IMR-90 (cell line): ENCODE measurements at regions not wholly inside any gene's neighbourhood (a gene's known extent, or its start where the extent isn't known, plus 50 kb on each side); places are given as distances from the start of the nearest gene placed in this dataset.

Experiments used
- ATAC-seq: fragments of 200-7000 bp; cut with Tn5 transposase; 2 replicates; pipeline ENCODE4 v1.9.1; 2020; ENCODE audit warnings: low read depth, mild to moderate bottlenecking, moderate library complexity
- BruUV-seq: library from RNA; stranded (reverse); fragments of 400-500 nt; replicated peaks from 2 replicates; lab custom pipeline; 2021; lab: Mats Ljungman, UMichigan
- CTCF ChIA-PET: fragments of 300-600 bp; formaldehyde crosslinking; extraction: SDS; loops from one replicate; lab custom pipeline; 2021; ENCODE audit warnings: antibody characterized with exemption; lab: Yijun Ruan, JAX
- POLR2A ChIA-PET: fragments of 300-600 bp; sonication (Branson Sonifier 250); formaldehyde crosslinking; loops from one replicate; lab custom pipeline; 2022; ENCODE audit warnings: antibody characterized with exemption; ENCODE audit not compliant: unreplicated experiment; lab: Charles Lee
- DNase-seq: peaks from one replicate; pipeline ENCODE4 v3.0.0; 2013
- H2AFZ ChIP-seq: replicated peaks from 2 replicates; pipeline ENCODE3; 2013; ENCODE audit warnings: low read length, mild to moderate bottlenecking; ENCODE audit not compliant: poor library complexity
- H2AK5ac ChIP-seq: 2 replicates; pipeline ENCODE4 v1.6.1; 2013; ENCODE audit warnings: low read depth, low read length, inconsistent platforms
- H2AK9ac ChIP-seq: replicated peaks from 2 replicates; pipeline ENCODE3; 2013; ENCODE audit warnings: mild to moderate bottlenecking, low read depth, low read length, moderate library complexity; ENCODE audit not compliant: poor library complexity
- H2BK120ac ChIP-seq: 2 replicates; pipeline ENCODE4 v1.6.1; 2013; ENCODE audit warnings: low read depth, low read length, inconsistent platforms
- H2BK15ac ChIP-seq: 3 replicates; pipeline ENCODE4 v1.6.1; 2013; ENCODE audit warnings: low read depth, low read length, inconsistent platforms
- H2BK20ac ChIP-seq: 2 replicates; pipeline ENCODE4 v1.6.1; 2013; ENCODE audit warnings: low read depth, mild to moderate bottlenecking, inconsistent platforms, low read length, moderate library complexity
- H2BK5ac ChIP-seq: 2 replicates; pipeline ENCODE4 v1.6.1; 2013; ENCODE audit warnings: mild to moderate bottlenecking, low read depth, low read length, inconsistent platforms; ENCODE audit not compliant: poor library complexity, severe bottlenecking
- H3K14ac ChIP-seq: replicated peaks from 2 replicates; pipeline ENCODE4 v1.6.1; 2013; ENCODE audit warnings: low read depth, low read length, inconsistent platforms
- H3K18ac ChIP-seq: 2 replicates; pipeline ENCODE4 v1.6.1; 2013; ENCODE audit warnings: low read depth, low read length, control low read depth
- H3K23ac ChIP-seq: 2 replicates; pipeline ENCODE4 v1.6.1; 2013; ENCODE audit warnings: low read depth, low read length, inconsistent platforms
- H3K27ac ChIP-seq: 2 replicates; pipeline ENCODE4 v1.5.1; 2013; ENCODE audit warnings: mild to moderate bottlenecking, control low read depth, low read length; ENCODE audit not compliant: insufficient read depth
- H3K27me3 ChIP-seq: 2 replicates; pipeline ENCODE4 v1.6.1; 2013; ENCODE audit warnings: low read length; ENCODE audit not compliant: control insufficient read depth, insufficient read depth
- H3K36me3 ChIP-seq: 2 replicates; pipeline ENCODE4 v1.6.1; 2013; ENCODE audit warnings: low read length, mixed read lengths; ENCODE audit not compliant: control insufficient read depth, insufficient read depth
- H3K4ac ChIP-seq: 2 replicates; pipeline ENCODE4 v1.6.1; 2013; ENCODE audit warnings: low read depth, low read length, inconsistent platforms
- H3K4me1 ChIP-seq: 2 replicates; pipeline ENCODE4 v1.6.1; 2013; ENCODE audit warnings: low read length, mixed read lengths; ENCODE audit not compliant: control insufficient read depth, insufficient read depth
- H3K4me2 ChIP-seq: 2 replicates; pipeline ENCODE4 v1.6.1; 2013; ENCODE audit warnings: low read depth, mild to moderate bottlenecking, control low read depth, low read length, moderate library complexity
- H3K4me3 ChIP-seq: 2 replicates; pipeline ENCODE4 v1.5.1; 2013; ENCODE audit warnings: low read depth, mild to moderate bottlenecking, control low read depth, low read length, moderate library complexity; ENCODE audit not compliant: insufficient read depth
- H3K56ac ChIP-seq: 2 replicates; pipeline ENCODE4 v1.6.1; 2013; ENCODE audit warnings: low read length, inconsistent platforms; ENCODE audit not compliant: insufficient read depth; ENCODE audit errors: extremely low read depth
- H3K79me1 ChIP-seq, 2 experiments: 2 replicates each; pipeline ENCODE4 v1.6.1; 2013; ENCODE audit warnings: low read length in 2 of 2, inconsistent platforms in 1 of 2, low read depth in 1 of 2
- H3K9ac ChIP-seq: 2 replicates; pipeline ENCODE4 v1.6.1; 2013; ENCODE audit warnings: low read depth, low read length, control low read depth
- H3K9me1 ChIP-seq: 2 replicates; pipeline ENCODE4 v1.6.1; 2013; ENCODE audit warnings: low read length, inconsistent platforms; ENCODE audit not compliant: insufficient read depth
- H3K9me3 ChIP-seq: 2 replicates; pipeline ENCODE4 v1.6.1; 2013; ENCODE audit warnings: low read length; ENCODE audit not compliant: control insufficient read depth, insufficient read depth
- H4K20me1 ChIP-seq: 2 replicates; pipeline ENCODE4 v1.6.1; 2013; ENCODE audit warnings: low read length, inconsistent platforms; ENCODE audit not compliant: insufficient read depth
- H4K5ac ChIP-seq: 2 replicates; pipeline ENCODE4 v1.6.1; 2013; ENCODE audit warnings: mild to moderate bottlenecking, low read depth, low read length, control low read depth
- H4K8ac ChIP-seq, 2 experiments: 2 replicates each; pipeline ENCODE4 v1.6.1; 2013; ENCODE audit warnings: low read depth in 2 of 2, low read length in 2 of 2, control low read depth in 1 of 2, inconsistent platforms in 1 of 2
- H4K91ac ChIP-seq: 2 replicates; pipeline ENCODE4 v1.6.1; 2013; ENCODE audit warnings: low read depth, low read length, inconsistent platforms; ENCODE audit not compliant: insufficient read depth
- BHLHE40 ChIP-seq: fragments of 150-350 bp; IDR thresholded peaks from 2 replicates; pipeline ENCODE4 v1.6.1; 2016; ENCODE audit warnings: mild to moderate bottlenecking, low read depth, low read length
- CHD1 ChIP-seq: IDR thresholded peaks from 2 replicates; pipeline ENCODE4 v1.6.1; 2012; ENCODE audit warnings: low read depth, low read length, improper control_type of control experiment
- FOS ChIP-seq: fragments of 150-350 bp; IDR thresholded peaks from 2 replicates; pipeline ENCODE4 v1.6.1; 2016; ENCODE audit warnings: low read depth, low read length
- MAFK ChIP-seq: IDR thresholded peaks from 2 replicates; pipeline ENCODE4 v1.6.1; 2012; ENCODE audit warnings: low read depth, low read length, improper control_type of control experiment
- MAZ ChIP-seq: IDR thresholded peaks from 2 replicates; pipeline ENCODE4 v1.6.1; 2012; ENCODE audit warnings: low read depth, mild to moderate bottlenecking, low read length, improper control_type of control experiment, moderate library complexity, borderline replicate concordance
- NFE2L2 ChIP-seq: fragments of 150-350 bp; IDR thresholded peaks from 2 replicates; pipeline ENCODE4 v1.6.1; 2016; ENCODE audit warnings: low read depth, mild to moderate bottlenecking, low read length
- POLR2A ChIP-seq: IDR thresholded peaks from 2 replicates; pipeline ENCODE4 v1.6.1; 2012; ENCODE audit warnings: mild to moderate bottlenecking, low read depth, low read length
- RAD21 ChIP-seq: IDR thresholded peaks from 2 replicates; pipeline ENCODE4 v1.6.1; 2012; ENCODE audit warnings: low read length, improper control_type of control experiment
- RFX5 ChIP-seq: IDR thresholded peaks from 2 replicates; pipeline ENCODE4 v1.8.0; 2012; ENCODE audit warnings: low read depth, mild to moderate bottlenecking, low read length, moderate library complexity
- SMC3 ChIP-seq: fragments of 150-350 bp; IDR thresholded peaks from 2 replicates; pipeline ENCODE4 v1.6.1; 2016; ENCODE audit warnings: low read depth, mild to moderate bottlenecking, antibody characterized with exemption, low read length, moderate library complexity
- WGBS, 2 experiments: methylation state at CpG; one replicate each; pipeline versions ENCODE4 v1.1.5 to v1.1.7; 2013; ENCODE audit warnings: missing lambda C conversion rate in 2 of 2; ENCODE audit not compliant: insufficient read length in 1 of 2; ENCODE audit errors: extremely low coverage in 2 of 2; 5-methylcytosine and 5-hydroxymethylcytosine counted together
- dilution Hi-C: fragments of 300-500 bp; cut with HindIII; formaldehyde crosslinking; loops from one replicate; pipeline ENCODE4 v1.14.3; 2018; ENCODE audit warnings: low sequenced_read_pairs; ENCODE audit not compliant: unreplicated experiment
- in situ Hi-C: fragments of 300-500 bp; cut with MboI; formaldehyde crosslinking; loops from 3 replicates; pipeline ENCODE4 v1.14.3; 2019; ENCODE audit warnings: low sequenced_read_pairs, inconsistent platforms, mixed read lengths
- intact Hi-C: fragments of 100-400 bp; cut with micrococcal nuclease; formaldehyde crosslinking; loops from 2 replicates; pipeline ENCODE4 v1.10.0; 2022
- TF ChIP-seq, protein P1 (sequence below): conservative IDR thresholded peaks from 2 replicates; pipeline ENCODE4 v1.5.1; 2012; ENCODE audit warnings: mild to moderate bottlenecking, low read depth, low read length, improper control_type of control experiment
- TF ChIP-seq, protein P2 (sequence below): fragments of 150-350 bp; IDR thresholded peaks from 2 replicates; pipeline ENCODE4 v1.6.1; 2017; ENCODE audit warnings: mild to moderate bottlenecking, antibody characterized with exemption, low read length, low read depth

DNA sequence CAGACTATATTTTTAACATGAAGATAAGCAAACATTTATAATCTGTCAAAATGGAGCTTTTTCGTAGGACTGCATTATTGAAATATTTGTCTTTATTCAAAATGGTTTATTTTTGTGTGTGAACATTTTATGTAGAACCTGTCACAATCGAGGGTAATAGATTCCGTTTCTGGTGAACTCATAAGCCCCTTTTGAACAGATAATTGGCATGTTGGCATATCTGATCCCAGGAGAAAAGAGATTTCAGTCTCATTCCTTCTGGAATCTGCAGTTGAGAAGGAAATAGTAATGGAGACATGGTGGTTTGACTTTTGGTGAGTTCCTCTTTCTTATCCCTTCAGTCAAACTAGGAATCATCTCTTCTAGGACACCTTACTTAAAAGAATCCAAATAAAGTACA lies 427.9 kb upstream of the B3GALT2 start:
- Histone ChIP-seq H3K79me1 (no peaks in the 10 kb centered on the region), H2BK20ac (no peak overlapping the region), H4K5ac (no peak overlapping the region), H2AK9ac (no peak overlapping the region), H3K56ac (no peak overlapping the region), H3K27ac (no peak overlapping the region), H3K9me1 (peaks cover 3% of the 10 kb centered on the region; the same call in 1 of the 2 replicates), H4K91ac (no peak overlapping the region), H2AK5ac (no peak overlapping the region), H3K18ac (no peak overlapping the region), H3K9ac (no peak overlapping the region), H3K4me2 (no peak overlapping the region), H3K14ac (no peak overlapping the region), H3K4me1 (no peaks in the 10 kb centered on the region), H3K9me3 (no peaks in the 10 kb centered on the region), H3K23ac (no peak overlapping the region), H2BK5ac (no peak overlapping the region), H2BK120ac (no peak overlapping the region), H3K4ac (no peak overlapping the region), H2BK15ac (no peak overlapping the region), H2AFZ (no peak overlapping the region), H3K36me3 (no peaks in the 10 kb centered on the region), H3K4me3 (no peak overlapping the region), H4K20me1 (no peaks in the 10 kb centered on the region), H3K27me3 (no peaks in the 10 kb centered on the region), H4K8ac (no peak overlapping the region)
- no CpG with 5 or more reads among the region's 3 CpGs for WGBS, 2 experiments
- dilution Hi-C loops: no loop called here
- intact Hi-C loops: no loop called here
- in situ Hi-C loops: no loop called here
- CTCF ChIA-PET: no interaction called here
- DNase-seq: no peak
- no TSS peak for BruUV-seq
- ATAC-seq: no peak
- TF ChIP-seq SMC3: no peak
- no peak for TF ChIP-seq RFX5
- no peak for TF ChIP-seq FOS
- TF ChIP-seq RAD21: no peak
- no peak for TF ChIP-seq MAZ
- TF ChIP-seq, protein P1, sequence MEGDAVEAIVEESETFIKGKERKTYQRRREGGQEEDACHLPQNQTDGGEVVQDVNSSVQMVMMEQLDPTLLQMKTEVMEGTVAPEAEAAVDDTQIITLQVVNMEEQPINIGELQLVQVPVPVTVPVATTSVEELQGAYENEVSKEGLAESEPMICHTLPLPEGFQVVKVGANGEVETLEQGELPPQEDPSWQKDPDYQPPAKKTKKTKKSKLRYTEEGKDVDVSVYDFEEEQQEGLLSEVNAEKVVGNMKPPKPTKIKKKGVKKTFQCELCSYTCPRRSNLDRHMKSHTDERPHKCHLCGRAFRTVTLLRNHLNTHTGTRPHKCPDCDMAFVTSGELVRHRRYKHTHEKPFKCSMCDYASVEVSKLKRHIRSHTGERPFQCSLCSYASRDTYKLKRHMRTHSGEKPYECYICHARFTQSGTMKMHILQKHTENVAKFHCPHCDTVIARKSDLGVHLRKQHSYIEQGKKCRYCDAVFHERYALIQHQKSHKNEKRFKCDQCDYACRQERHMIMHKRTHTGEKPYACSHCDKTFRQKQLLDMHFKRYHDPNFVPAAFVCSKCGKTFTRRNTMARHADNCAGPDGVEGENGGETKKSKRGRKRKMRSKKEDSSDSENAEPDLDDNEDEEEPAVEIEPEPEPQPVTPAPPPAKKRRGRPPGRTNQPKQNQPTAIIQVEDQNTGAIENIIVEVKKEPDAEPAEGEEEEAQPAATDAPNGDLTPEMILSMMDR: no peak
- no peak for TF ChIP-seq BHLHE40
- TF ChIP-seq POLR2A: no peak
- no peak for TF ChIP-seq NFE2L2
- TF ChIP-seq, protein P2, sequence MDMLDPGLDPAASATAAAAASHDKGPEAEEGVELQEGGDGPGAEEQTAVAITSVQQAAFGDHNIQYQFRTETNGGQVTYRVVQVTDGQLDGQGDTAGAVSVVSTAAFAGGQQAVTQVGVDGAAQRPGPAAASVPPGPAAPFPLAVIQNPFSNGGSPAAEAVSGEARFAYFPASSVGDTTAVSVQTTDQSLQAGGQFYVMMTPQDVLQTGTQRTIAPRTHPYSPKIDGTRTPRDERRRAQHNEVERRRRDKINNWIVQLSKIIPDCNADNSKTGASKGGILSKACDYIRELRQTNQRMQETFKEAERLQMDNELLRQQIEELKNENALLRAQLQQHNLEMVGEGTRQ: no peak
- no peak for TF ChIP-seq MAFK
- TF ChIP-seq CHD1: no peak
- POLR2A ChIA-PET: no interaction called here
